GM18508 (cell line): ENCODE measurements at regions not wholly inside any gene's neighbourhood (a gene's known extent, or its start where the extent isn't known, plus 50 kb on each side); places are given as distances from the start of the nearest gene placed in this dataset.

ENCODE experiments used
- ATAC-seq: cut with Tn5 transposase; IDR thresholded peaks from one replicate; pipeline ENCODE4 v1.9.1; 2021; ENCODE audit warnings: moderate number of reproducible peaks; ENCODE audit not compliant: insufficient read depth, unreplicated experiment

- ATAC-seq = no peak
These were observed 579.0 kb downstream of the EPHA7 start for GRCh38 chr6:92840246-92840930.

- no peak for ATAC-seq
These were observed 590.6 kb downstream of the EPHA7 start for GRCh38 chr6:92828788-92829187.

- no peak for ATAC-seq
These were observed 592.3 kb downstream of the EPHA7 start for GRCh38 chr6:92827104-92827503.

- ATAC-seq = no peak
These were observed 592.7 kb downstream of the EPHA7 start for GRCh38 chr6:92826633-92827032.

GRCh38 chr6:92822222-92822621 is 597.1 kb downstream of the EPHA7 start:
- no peak for ATAC-seq

- ATAC-seq = no peak
These were observed 598.8 kb downstream of the EPHA7 start for GRCh38 chr6:92820601-92821000.

- peak; percentile 99 for ATAC-seq
These were observed 608.4 kb downstream of the EPHA7 start for GRCh38 chr6:92810913-92811312.

GRCh38 chr6:92806254-92806653 is 613.1 kb downstream of the EPHA7 start:
- no peak for ATAC-seq

GRCh38 chr6:92791403-92791802 is 628.0 kb downstream of the EPHA7 start:
- no peak for ATAC-seq

GRCh38 chr6:92790381-92790780 is 629.0 kb downstream of the EPHA7 start:
- ATAC-seq = no peak

- no peak for ATAC-seq
These were observed 635.1 kb downstream of the EPHA7 start for GRCh38 chr6:92784235-92784634.

- ATAC-seq = no peak
These were observed 639.6 kb downstream of the EPHA7 start for GRCh38 chr6:92779746-92780145.

- ATAC-seq = peak; percentile 85
These were observed 642.1 kb downstream of the EPHA7 start for GRCh38 chr6:92777146-92777740.

GRCh38 chr6:92770540-92770939 is 648.8 kb downstream of the EPHA7 start:
- ATAC-seq = no peak

- ATAC-seq = no peak
These were observed 652.3 kb downstream of the EPHA7 start for GRCh38 chr6:92767101-92767500.

- ATAC-seq = no peak
These were observed 655.7 kb downstream of the EPHA7 start for GRCh38 chr6:92763680-92764079.

GRCh38 chr6:92763274-92763584 is 656.1 kb downstream of the EPHA7 start:
- no peak for ATAC-seq

GRCh38 chr6:92762443-92763273 is 656.7 kb downstream of the EPHA7 start:
- no peak for ATAC-seq

- no peak for ATAC-seq
These were observed 660.2 kb downstream of the EPHA7 start for GRCh38 chr6:92759178-92759577.

- ATAC-seq = no peak
These were observed 661.4 kb downstream of the EPHA7 start for GRCh38 chr6:92757925-92758324.

GRCh38 chr6:92756912-92757311 is 662.4 kb downstream of the EPHA7 start:
- ATAC-seq = no peak

GRCh38 chr6:92753956-92754355 is 665.4 kb downstream of the EPHA7 start:
- no peak for ATAC-seq
